OCI-LY7 (cell line): ENCODE measurements at regions not wholly inside any gene's neighbourhood (a gene's known extent, or its start where the extent isn't known, plus 50 kb on each side); places are given as distances from the start of the nearest gene placed in this dataset.

ENCODE experiments used
- BruUV-seq: library from RNA; stranded (reverse); fragments of 400-500 nt; replicated peaks from 2 replicates; lab custom pipeline; 2021; lab: Mats Ljungman, UMichigan
- CTCF ChIA-PET: fragments of 300-600 bp; sonication (Branson Sonifier 250); formaldehyde crosslinking; loops from one replicate; lab custom pipeline; 2022; ENCODE audit warnings: antibody characterized with exemption; ENCODE audit not compliant: unreplicated experiment; lab: Charles Lee
- POLR2A ChIA-PET: fragments of 300-600 bp; sonication (Branson Sonifier 250); formaldehyde crosslinking; loops from one replicate; lab custom pipeline; 2022; ENCODE audit warnings: antibody characterized with exemption; lab: Charles Lee
- DNase-seq: peaks from one replicate; pipeline ENCODE4 v3.0.0-alpha.2; 2015; ENCODE audit warnings: low spot score
- H2AFZ ChIP-seq: fragments of 200-600 bp; sonication (generic), shearing (Covaris generic); 2 replicates; pipeline ENCODE4 v1.6.1; 2014; ENCODE audit warnings: mild to moderate bottlenecking, antibody characterized with exemption, low read length, moderate library complexity
- H3K27ac ChIP-seq: fragments of 200-600 bp; sonication (generic); 2 replicates; pipeline ENCODE4 v1.5.1; 2014; ENCODE audit warnings: mixed run types, low read depth, mild to moderate bottlenecking, moderate library complexity, low read length, inconsistent platforms; ENCODE audit not compliant: poor library complexity, severe bottlenecking
- H3K36me3 ChIP-seq: fragments of 200-600 bp; sonication (generic); 2 replicates; pipeline ENCODE4 v1.6.1; 2014; ENCODE audit warnings: mild to moderate bottlenecking, antibody characterized with exemption, low read length, moderate library complexity, mixed read lengths; ENCODE audit not compliant: insufficient read depth
- H3K4me1 ChIP-seq: fragments of 200-600 bp; sonication (generic); 2 replicates; pipeline ENCODE4 v1.5.1; 2014; ENCODE audit warnings: mild to moderate bottlenecking, low read length; ENCODE audit not compliant: insufficient read depth, poor library complexity, severe bottlenecking
- H3K4me2 ChIP-seq: fragments of 200-600 bp; sonication (generic); 2 replicates; pipeline ENCODE4 v1.6.1; 2014; ENCODE audit warnings: mild to moderate bottlenecking, low read length
- H3K4me3 ChIP-seq: fragments of 200-600 bp; sonication (generic); 2 replicates; pipeline ENCODE4 v1.5.1; 2014; ENCODE audit warnings: mild to moderate bottlenecking, low read depth, low read length; ENCODE audit not compliant: poor library complexity, severe bottlenecking
- H3K79me2 ChIP-seq: fragments of 200-600 bp; sonication (generic); 2 replicates; pipeline ENCODE4 v1.6.1; 2016; ENCODE audit warnings: low read depth, mild to moderate bottlenecking, low read length, moderate library complexity, mixed read lengths; ENCODE audit not compliant: insufficient read depth
- H3K9me2 ChIP-seq: fragments of 200-600 bp; sonication (generic); 2 replicates; pipeline ENCODE4 v1.6.1; 2016; ENCODE audit warnings: mild to moderate bottlenecking, low read length, mixed read lengths; ENCODE audit not compliant: insufficient read depth
- H3K9me3 ChIP-seq: fragments of 200-600 bp; sonication (generic); 2 replicates; pipeline ENCODE4 v1.6.1; 2014; ENCODE audit warnings: mild to moderate bottlenecking, mixed run types, low read length, mixed read lengths
- H4K20me1 ChIP-seq: fragments of 200-600 bp; sonication (generic); 2 replicates; pipeline ENCODE4 v1.6.1; 2014; ENCODE audit warnings: mild to moderate bottlenecking, antibody characterized with exemption, low read length, moderate library complexity, mixed read lengths; ENCODE audit not compliant: insufficient read depth
- EZH2phosphoT487 ChIP-seq: fragments of 200-600 bp; sonication (generic); IDR thresholded peaks from 2 replicates; pipeline ENCODE4 v1.6.1; 2018; ENCODE audit warnings: low read depth, borderline replicate concordance, mild to moderate bottlenecking, mixed run types, antibody characterized with exemption, low read length, moderate library complexity, mixed read lengths
- intact Hi-C: fragments of 100-400 bp; cut with micrococcal nuclease; formaldehyde crosslinking; loops from one replicate; pipeline ENCODE4 v1.10.0; 2022; ENCODE audit not compliant: unreplicated experiment
- TF ChIP-seq, protein P1 (sequence below): fragments of 200-600 bp; sonication (generic); conservative IDR thresholded peaks from 2 replicates; pipeline ENCODE4 v1.5.1; 2014; ENCODE audit warnings: mild to moderate bottlenecking, antibody characterized with exemption, low read length, moderate library complexity, mixed read lengths

DNA sequence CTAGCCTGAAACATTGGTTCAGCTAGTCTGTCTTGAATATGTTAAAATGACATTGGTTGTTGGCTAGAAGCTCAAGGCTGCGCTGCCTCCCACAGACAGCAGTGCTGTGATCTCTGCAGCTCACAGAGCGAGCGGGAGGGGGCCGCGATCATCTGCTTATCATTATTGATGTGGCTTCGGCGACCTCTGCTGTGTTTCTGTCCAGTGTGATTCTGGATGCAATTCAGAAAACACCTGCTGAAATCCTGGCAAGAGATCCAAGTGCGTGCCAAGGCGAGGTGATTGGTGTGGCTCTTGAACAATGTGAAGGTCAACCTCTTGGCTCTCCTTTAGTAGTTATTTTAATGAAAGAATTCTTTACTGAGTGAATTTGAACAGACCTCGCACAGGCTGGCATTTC is 142.3 kb upstream of the SASH1 start:
- H4K20me1 ChIP-seq, result no peaks in the 10 kb centered on the region
- CTCF ChIA-PET, result no interaction called here
- DNase-seq, result no peak
- no peaks in the 10 kb centered on the region for H3K36me3 ChIP-seq
- H3K4me2 ChIP-seq, result no peak overlapping the region
- no TSS peak for BruUV-seq
- intact Hi-C loops, result no loop called here
- no peaks in the 10 kb centered on the region for H3K4me1 ChIP-seq
- no peak for TF ChIP-seq EZH2phosphoT487
- POLR2A ChIA-PET, result no interaction called here
- H3K4me3 ChIP-seq, result no peak overlapping the region
- H3K27ac ChIP-seq, result no peak overlapping the region
- H3K9me3 ChIP-seq, result no peaks in the 10 kb centered on the region
- H2AFZ ChIP-seq, result no peak overlapping the region
- no peaks in the 10 kb centered on the region for H3K79me2 ChIP-seq
- no peaks in the 10 kb centered on the region for H3K9me2 ChIP-seq

DNA sequence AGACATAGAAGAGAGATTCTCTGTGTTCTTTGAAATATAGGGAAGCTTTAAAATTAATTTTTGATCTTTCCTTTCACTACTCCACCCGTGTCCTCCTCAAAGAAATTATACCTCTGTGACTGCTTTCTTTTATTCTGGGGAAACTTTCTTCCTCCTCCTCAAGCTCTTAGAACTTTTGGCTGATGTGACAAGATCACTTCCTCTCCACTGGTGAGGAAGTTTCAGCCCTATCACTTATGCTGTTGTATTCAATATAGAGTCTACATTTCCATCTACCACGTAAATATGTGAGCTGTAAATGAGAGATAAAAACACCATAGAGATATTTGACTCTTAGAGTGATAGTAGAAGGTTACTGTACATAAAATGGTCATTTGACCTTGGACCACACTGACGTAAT is 141.9 kb upstream of the SASH1 start:
- H3K9me3 ChIP-seq, result no peaks in the 10 kb centered on the region
- no peak for TF ChIP-seq EZH2phosphoT487
- TF ChIP-seq, protein P1, sequence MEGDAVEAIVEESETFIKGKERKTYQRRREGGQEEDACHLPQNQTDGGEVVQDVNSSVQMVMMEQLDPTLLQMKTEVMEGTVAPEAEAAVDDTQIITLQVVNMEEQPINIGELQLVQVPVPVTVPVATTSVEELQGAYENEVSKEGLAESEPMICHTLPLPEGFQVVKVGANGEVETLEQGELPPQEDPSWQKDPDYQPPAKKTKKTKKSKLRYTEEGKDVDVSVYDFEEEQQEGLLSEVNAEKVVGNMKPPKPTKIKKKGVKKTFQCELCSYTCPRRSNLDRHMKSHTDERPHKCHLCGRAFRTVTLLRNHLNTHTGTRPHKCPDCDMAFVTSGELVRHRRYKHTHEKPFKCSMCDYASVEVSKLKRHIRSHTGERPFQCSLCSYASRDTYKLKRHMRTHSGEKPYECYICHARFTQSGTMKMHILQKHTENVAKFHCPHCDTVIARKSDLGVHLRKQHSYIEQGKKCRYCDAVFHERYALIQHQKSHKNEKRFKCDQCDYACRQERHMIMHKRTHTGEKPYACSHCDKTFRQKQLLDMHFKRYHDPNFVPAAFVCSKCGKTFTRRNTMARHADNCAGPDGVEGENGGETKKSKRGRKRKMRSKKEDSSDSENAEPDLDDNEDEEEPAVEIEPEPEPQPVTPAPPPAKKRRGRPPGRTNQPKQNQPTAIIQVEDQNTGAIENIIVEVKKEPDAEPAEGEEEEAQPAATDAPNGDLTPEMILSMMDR, result no peak
- no peaks in the 10 kb centered on the region for H3K36me3 ChIP-seq
- no peak for DNase-seq
- no peak overlapping the region for H3K4me3 ChIP-seq
- no peak overlapping the region for H3K4me2 ChIP-seq
- no peak overlapping the region for H2AFZ ChIP-seq
- intact Hi-C loops, result no loop called here
- no peaks in the 10 kb centered on the region for H3K79me2 ChIP-seq
- no peaks in the 10 kb centered on the region for H3K4me1 ChIP-seq
- H3K27ac ChIP-seq, result no peak overlapping the region
- no TSS peak for BruUV-seq
- POLR2A ChIA-PET, result no interaction called here
- H3K9me2 ChIP-seq, result no peaks in the 10 kb centered on the region
- CTCF ChIA-PET, result no interaction called here
- no peaks in the 10 kb centered on the region for H4K20me1 ChIP-seq

DNA sequence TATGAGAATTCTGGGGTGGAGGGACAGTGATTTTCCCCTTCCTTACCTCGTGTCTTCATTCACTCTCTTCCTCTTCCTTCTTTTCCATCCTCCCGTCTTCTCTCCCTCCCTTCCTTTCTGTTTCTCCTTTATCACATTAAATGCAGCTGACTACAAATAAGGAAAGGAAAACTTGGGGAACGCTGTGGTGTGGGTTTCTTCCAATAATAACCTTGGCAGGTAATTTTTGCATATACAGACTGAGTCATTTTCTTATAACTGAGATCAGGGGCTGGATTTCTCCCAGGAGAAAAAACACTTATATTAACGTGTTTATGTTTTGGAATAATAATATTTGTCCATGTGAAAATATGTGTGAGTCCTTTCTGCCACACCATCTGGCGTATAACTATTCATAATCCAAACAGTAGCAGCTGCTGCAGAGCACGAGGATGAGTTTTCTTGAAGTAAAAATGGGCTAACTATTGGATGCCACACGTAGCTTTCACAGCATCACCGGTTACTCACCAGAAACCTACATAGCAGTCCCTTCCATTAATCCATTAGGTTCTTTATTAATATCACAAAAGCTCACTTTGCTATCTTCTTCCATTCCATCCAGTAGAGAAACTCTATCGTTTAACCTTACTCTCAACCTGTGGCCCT is 139.2 kb upstream of the SASH1 start:
- no peaks in the 10 kb centered on the region for H3K79me2 ChIP-seq
- no peak for DNase-seq
- ChIA-PET CTCF (no interaction called here), POLR2A (no interaction called here)
- H2AFZ ChIP-seq, result no peak overlapping the region
- no peaks in the 10 kb centered on the region for H3K9me2 ChIP-seq
- H3K27ac ChIP-seq, result no peak overlapping the region
- no peak overlapping the region for H3K4me2 ChIP-seq
- no peak for TF ChIP-seq EZH2phosphoT487
- TF ChIP-seq, protein P1, result no peak
- H3K4me1 ChIP-seq, result no peaks in the 10 kb centered on the region
- no peaks in the 10 kb centered on the region for H4K20me1 ChIP-seq
- no peak overlapping the region for H3K4me3 ChIP-seq
- H3K36me3 ChIP-seq, result no peaks in the 10 kb centered on the region
- intact Hi-C loops, result no loop called here
- H3K9me3 ChIP-seq, result no peaks in the 10 kb centered on the region
- BruUV-seq, result no TSS peak
